GM23338 (cell line): ENCODE measurements at regions not wholly inside any gene's neighbourhood (a gene's known extent, or its start where the extent isn't known, plus 50 kb on each side); places are given as distances from the start of the nearest gene placed in this dataset.

Experiments used
- CREB1 ChIP-seq: fragments of 250-450 bp; sonication (Bioruptor Pico); IDR thresholded peaks from 2 replicates; pipeline ENCODE4 v1.5.0; 2020; ENCODE audit warnings: low read depth, mild to moderate bottlenecking, moderate library complexity
- CTCF ChIP-seq, 2 experiments: fragments of 200-600 bp in 1 of 2; sonication (generic) in 1 of 2; conservative IDR thresholded peaks; 2 replicates each; pipeline versions ENCODE4 v1.5.1 to v1.6.1; 2016 to 2017; ENCODE audit warnings: antibody characterized with exemption in 2 of 2, low read depth in 2 of 2, mild to moderate bottlenecking in 2 of 2, moderate library complexity in 1 of 2
- ETS1 ChIP-seq: IDR thresholded peaks from 2 replicates; pipeline ENCODE4 v1.6.1; 2016; ENCODE audit warnings: antibody characterized with exemption
- EZH2 ChIP-seq: fragments of 200-600 bp; sonication (generic); IDR thresholded peaks from one replicate; pipeline ENCODE4 v1.8.0; 2017; ENCODE audit warnings: antibody characterized with exemption, mild to moderate bottlenecking, low read depth; ENCODE audit not compliant: unreplicated experiment
- EZH2phosphoT487 ChIP-seq: fragments of 200-600 bp; sonication (generic); IDR thresholded peaks from one replicate; pipeline ENCODE4 v1.8.1; 2018; ENCODE audit warnings: antibody characterized with exemption; ENCODE audit not compliant: unreplicated experiment
- JUNB ChIP-seq: IDR thresholded peaks from one replicate; pipeline ENCODE4 v1.6.1; 2016; ENCODE audit warnings: antibody characterized with exemption; ENCODE audit not compliant: unreplicated experiment
- NANOG ChIP-seq: IDR thresholded peaks from 2 replicates; pipeline ENCODE4 v1.6.1; 2016; ENCODE audit warnings: antibody characterized with exemption, borderline replicate concordance
- POLR2AphosphoS5 ChIP-seq: IDR thresholded peaks from 2 replicates; pipeline ENCODE4 v1.6.1; 2016; ENCODE audit warnings: antibody characterized with exemption, low read depth
- REST ChIP-seq: IDR thresholded peaks from one replicate; pipeline ENCODE4 v1.6.1; 2018; ENCODE audit warnings: antibody characterized with exemption; ENCODE audit not compliant: unreplicated experiment
- STAT1 ChIP-seq: IDR thresholded peaks from one replicate; pipeline ENCODE4 v1.6.1; 2016; ENCODE audit warnings: antibody characterized with exemption; ENCODE audit not compliant: unreplicated experiment
- ZNF114 ChIP-seq: fragments of 250-450 bp; sonication (Bioruptor Pico); IDR thresholded peaks from 2 replicates; pipeline ENCODE4 v1.5.0; 2020; ENCODE audit warnings: mild to moderate bottlenecking, moderate library complexity
- ZNF331 ChIP-seq: fragments of 250-450 bp; sonication (Bioruptor Pico); IDR thresholded peaks from 2 replicates; pipeline ENCODE4 v1.5.0; 2020; ENCODE audit warnings: low read depth, mild to moderate bottlenecking, moderate library complexity
- ZNF462 ChIP-seq: fragments of 250-450 bp; sonication (Bioruptor Pico); IDR thresholded peaks from 2 replicates; pipeline ENCODE4 v1.5.0; 2020; ENCODE audit warnings: mild to moderate bottlenecking, moderate library complexity

- TF ChIP-seq CTCF (conservative IDR thresholded peaks at IDR 0.05; ENCODE audit: low read depth in 2 of 2) (no peak), ETS1 (no peak), EZH2 (no peak), CREB1 (CRISPR knock-in tag) (no peak), REST (no peak), EZH2phosphoT487 (no peak), POLR2AphosphoS5 (no peak), ZNF331 (CRISPR knock-in tag) (no peak), STAT1 (no peak), JUNB (no peak), ZNF114 (no peak), NANOG (no peak), ZNF462 (CRISPR knock-in tag) (no peak)
These were observed 194.1 kb upstream of the FANCL start for GRCh38 chr2:58435246-58435645.
